ENCODE measurements at regions not wholly inside any gene's neighbourhood (a gene's known extent, or its start where the extent isn't known, plus 50 kb on each side); places are given as distances from the start of the nearest gene placed in this dataset.
A peak's percentile ranks its signal among the peaks of the same experiment; 100 is the strongest.
"Not testable (repeated sequence)": the region's sequence is repeated elsewhere in the genome, so short reads cannot be mapped to it uniquely, and the experiment has no call there.

- DNase-seq (ENCODE audit: low read depth in 2 of 2), result no peak
These were observed 298.7 kb upstream of the USP25 start for GRCh38 chr21:15431053-15431452.

- DNase-seq (ENCODE audit: low read depth in 2 of 2), result no peak
These were observed 296.7 kb upstream of the USP25 start for GRCh38 chr21:15433091-15433490.

- no peak for DNase-seq (ENCODE audit: low read depth in 2 of 2)
These were observed 295.4 kb upstream of the USP25 start for GRCh38 chr21:15434163-15434905.

GRCh38 chr21:15436031-15436430, 293.8 kb upstream of the USP25 start:
- no peak for DNase-seq (ENCODE audit: low read depth in 2 of 2)

- DNase-seq (ENCODE audit: low read depth in 2 of 2), result peak; percentile 45 to 66
These were observed 291.9 kb upstream of the USP25 start for GRCh38 chr21:15437883-15438282.

DNA sequence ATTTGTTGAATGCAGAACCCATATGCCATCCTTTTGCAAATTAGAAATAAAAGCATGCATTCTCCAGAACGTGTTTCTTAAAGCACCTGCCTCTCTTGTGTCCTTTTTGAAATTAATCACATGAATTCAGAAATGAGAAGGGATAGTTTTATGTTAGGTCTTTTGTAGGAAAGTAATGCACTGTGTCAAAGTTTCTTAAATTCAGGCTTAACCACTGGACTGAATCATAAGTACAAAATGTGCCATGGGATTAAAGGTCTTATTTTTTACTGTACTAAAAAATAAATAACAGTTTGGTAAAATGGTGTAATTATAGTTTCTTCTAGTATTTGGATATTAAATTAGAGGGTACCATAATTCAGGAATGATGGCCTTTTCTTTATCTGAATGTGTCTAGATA, 290.1 kb upstream of the USP25 start:
- no peak for DNase-seq (ENCODE audit: low read depth in 2 of 2)

DNA sequence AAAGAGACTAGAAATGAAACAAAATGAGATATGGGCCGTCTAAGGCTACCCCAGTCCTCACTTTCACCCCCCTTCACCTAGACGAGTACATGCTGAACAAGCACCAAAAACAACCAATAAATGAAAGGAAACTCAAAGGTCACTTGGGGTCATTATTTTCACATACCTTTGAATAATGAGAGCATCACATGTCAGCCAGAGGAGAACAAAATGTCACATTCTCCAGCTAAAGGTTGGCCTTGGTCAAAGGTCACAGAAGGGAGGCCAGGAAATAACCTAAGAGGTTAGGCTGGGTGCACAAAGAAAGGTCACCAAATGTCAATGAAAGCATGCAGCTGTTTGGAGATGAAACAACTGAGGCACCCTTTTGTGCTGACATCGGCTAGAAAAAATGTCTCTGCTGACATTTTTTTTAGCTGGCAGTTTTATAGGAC, 288.7 kb upstream of the USP25 start:
- DNase-seq (ENCODE audit: low read depth in 2 of 2), result no peak

- no peak for DNase-seq (ENCODE audit: low read depth in 2 of 2)
These were observed 287.8 kb upstream of the USP25 start for GRCh38 chr21:15441992-15442391.

DNA sequence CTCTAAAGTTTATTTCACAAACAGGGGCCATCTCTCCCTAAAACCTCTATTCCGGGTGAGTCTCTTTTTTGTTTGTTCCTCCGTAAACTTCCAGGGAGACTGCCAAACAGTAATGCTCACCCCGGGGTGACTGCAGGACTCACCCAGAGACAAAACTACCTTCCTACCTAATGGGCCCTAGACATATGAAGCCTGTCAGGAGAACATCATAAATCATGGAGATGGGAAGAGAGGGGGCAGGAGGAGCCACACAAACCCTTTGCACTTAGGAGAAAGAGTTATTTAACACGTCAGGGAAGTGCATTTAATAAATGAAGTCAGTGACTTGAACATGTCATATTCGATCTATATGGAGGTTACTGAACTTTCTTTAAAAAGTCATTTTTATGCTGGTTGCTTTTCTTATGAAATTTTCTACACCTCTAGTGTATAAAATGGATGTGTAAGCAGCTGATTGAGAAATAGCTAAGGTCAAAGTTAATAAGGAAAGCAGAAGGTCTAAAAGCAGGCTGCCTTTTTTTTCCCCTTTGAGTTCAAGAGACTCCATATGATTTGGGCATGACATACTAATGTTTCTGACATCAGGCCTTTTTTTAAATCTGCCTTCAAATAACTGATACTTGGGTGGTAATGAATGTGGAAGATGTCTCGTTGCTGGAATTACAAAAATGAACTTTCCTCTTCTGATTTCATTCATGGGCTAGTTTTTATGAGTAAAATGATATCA, 286.9 kb upstream of the USP25 start:
- DNase-seq (ENCODE audit: low read depth in 2 of 2), result no peak

DNA sequence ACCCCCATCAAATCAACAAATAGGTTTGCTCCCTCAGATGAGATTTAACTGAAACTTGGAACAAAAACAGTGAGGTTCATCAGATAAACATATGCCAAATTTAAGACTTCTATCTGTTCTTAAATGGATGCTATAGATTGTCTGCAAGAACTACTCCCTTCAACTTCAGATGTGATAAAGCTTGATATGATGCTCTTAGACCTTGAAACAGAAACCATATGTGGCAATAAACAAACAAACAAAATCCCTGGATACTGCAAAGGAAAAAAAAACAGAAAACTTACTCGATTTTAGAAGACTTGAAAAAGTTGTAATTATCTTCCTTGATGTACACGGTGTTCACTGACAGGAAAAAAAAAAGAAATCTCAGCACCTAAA, 286.1 kb upstream of the USP25 start:
- DNase-seq (ENCODE audit: low read depth in 2 of 2), result no peak

- DNase-seq (ENCODE audit: low read depth in 2 of 2), result no peak
These were observed 285.4 kb upstream of the USP25 start for GRCh38 chr21:15444118-15444960.

DNA sequence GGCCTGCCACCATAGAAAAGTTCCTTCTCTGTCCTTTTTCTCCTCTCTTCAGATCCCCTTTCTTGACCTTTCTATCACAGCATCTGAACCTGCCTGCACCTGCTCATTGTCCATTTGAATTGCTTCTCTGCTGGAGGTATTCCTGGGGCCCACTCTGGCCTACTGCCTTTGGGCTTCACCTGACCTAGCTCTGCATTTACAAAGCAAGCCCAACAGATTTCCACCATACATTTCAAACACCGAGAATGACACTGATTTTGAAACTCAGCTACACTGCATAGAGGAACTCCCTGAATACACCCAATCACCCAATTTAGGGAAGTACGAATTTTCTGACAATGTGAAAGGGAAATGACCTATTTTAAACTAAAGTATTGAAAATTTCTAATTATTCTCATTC, 284.5 kb upstream of the USP25 start:
- DNase-seq (ENCODE audit: low read depth in 2 of 2), result no peak

DNA sequence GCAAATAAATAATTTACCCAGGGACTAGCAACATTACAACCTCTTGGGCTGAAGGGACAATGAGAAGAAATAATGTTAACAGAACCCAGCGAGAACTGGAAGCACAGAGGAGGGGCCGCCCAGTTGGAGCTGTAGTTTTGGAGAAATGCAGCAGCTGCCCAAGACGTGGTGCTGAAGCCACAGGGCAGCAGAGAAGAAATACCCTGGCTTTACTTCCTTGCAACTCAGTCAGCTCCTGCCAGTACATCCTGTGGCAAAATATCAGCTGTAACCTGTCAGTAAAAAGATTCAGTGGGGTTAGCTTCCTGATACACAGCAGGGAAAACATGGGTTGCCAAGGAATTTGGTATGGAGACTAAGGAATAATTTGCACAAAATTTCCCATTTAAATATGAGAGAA, 283.6 kb upstream of the USP25 start:
- no peak for DNase-seq (ENCODE audit: low read depth in 2 of 2)

DNA sequence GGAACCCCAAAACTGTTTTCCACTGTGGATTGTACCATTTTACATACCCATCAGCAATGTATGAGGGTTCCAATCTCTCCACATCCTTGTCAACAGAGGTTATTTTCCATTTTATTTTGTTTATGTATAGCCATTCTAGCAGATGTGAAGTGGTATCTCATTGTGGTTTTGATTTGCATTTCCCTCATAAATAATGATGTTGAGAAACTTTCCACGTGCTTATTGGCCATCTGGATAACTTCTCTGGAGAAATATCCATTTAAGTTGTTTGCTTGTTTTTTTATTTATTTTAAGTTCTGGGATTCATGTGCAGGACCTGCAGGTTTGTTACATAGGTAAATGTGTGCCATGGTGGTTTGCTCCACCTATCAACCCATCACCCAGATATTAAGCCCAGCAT, 280.2 kb upstream of the USP25 start:
- DNase-seq (ENCODE audit: low read depth in 2 of 2), result no peak

GRCh38 chr21:15453261-15453660, 276.5 kb upstream of the USP25 start:
- no peak for DNase-seq (ENCODE audit: low read depth in 2 of 2)

- DNase-seq (ENCODE audit: low read depth in 2 of 2), result not testable (repeated sequence)
These were observed 276.0 kb upstream of the USP25 start for GRCh38 chr21:15453785-15454184.

- not testable (repeated sequence) for DNase-seq (ENCODE audit: low read depth in 2 of 2)
These were observed 274.9 kb upstream of the USP25 start for GRCh38 chr21:15454931-15455330.

- DNase-seq (ENCODE audit: low read depth in 2 of 2), result no peak
These were observed 273.8 kb upstream of the USP25 start for GRCh38 chr21:15455819-15456462.

GRCh38 chr21:15457965-15458364, 271.8 kb upstream of the USP25 start:
- DNase-seq (ENCODE audit: low read depth in 2 of 2), result no peak

DNA sequence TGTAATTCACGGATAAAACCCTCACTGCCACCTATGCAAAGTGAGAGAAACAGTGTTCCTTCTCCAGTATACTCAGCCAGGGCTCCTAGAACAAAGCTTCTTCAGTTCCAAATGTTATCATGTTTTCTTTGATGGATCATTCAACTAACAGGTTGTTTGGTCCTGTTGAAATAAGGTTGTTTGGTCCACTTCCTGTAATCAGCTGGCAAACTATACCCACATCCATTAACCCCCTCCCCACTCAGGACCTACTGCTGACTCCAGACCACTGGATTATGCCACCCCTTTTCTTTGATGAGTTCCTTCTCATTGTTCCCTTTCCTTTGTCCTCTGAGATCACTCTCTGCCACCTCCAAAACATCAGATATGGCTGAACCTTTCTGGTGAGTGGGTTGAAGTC, 267.7 kb upstream of the USP25 start:
- DNase-seq (ENCODE audit: low read depth in 2 of 2), result no peak

DNA sequence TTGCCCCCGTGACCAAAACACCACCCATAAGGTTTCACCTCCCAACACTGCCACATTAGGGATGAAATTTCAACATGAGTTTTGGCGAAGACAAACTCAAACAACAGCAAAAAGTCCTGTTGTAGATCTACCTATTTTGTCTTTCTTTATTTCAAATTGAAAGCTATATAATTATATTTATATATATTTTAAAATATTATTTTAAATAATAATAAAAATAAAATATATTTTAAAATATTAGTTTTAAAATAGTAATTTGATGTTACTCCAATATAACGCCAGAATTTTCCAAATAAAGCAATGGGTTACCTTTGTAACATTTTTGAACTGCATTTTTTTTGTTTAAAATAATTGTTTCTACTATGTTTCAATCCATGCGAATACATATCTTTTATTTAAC, 263.5 kb upstream of the USP25 start:
- DNase-seq (ENCODE audit: low read depth in 2 of 2), result no peak

DNA sequence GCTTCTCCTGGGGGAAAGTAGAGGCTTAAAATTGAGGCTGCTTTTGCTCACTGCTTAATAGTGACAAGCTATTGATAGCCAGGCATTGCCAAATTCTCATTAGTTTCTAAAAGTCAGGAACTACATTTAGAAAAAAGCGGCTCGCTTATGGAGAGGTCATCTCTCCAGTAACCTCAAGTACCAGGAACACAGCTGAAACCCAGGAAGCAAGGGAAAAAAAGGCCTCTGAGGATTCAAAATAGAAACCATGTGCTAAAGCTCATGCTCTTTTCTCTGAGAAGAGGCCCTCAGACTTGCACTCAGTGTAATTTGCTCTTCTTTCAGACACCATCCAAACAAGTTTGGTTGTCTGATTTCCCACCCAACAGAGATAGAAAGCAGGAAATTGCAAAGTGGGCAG, 261.4 kb upstream of the USP25 start:
- no peak for DNase-seq (ENCODE audit: low read depth in 2 of 2)

Data from fibroblast of skin of left biceps (primary cell).